ENCODE measurements at regions not wholly inside any gene's neighbourhood (a gene's known extent, or its start where the extent isn't known, plus 50 kb on each side); places are given as distances from the start of the nearest gene placed in this dataset.

DNA sequence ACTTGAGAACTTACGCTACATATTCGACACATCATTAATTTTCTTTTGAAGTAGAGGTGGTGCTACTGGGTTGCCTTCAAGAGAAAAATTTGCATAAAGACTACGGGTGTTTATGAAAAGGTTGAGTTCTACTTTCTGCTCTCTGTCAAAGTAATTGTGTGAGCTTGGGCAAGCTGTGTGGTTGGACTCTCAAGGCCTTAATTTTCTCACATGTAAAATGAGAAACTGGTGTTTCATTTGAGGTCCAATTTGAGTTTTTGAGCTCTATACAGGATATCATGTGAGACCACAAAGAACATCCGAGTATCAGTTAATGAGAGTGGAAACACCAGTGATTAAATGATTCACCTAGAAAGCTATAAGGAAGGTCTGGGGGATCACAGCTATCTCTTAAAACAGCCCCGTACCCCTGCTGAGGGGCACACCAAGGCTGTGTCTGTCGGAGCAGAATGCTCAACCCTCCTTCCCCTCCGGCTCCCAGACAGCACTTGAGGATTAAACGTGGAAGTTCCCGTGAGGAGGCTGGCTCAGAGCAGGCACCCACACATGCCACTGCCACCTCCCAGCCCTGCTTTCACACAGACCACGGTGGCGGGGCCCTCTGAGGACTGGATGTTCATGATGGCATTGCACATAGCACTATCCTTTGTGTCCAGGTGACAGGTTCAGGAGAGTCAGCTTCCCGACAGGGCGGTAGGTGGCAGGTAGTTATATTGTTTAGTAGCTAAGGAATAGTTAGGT lies 191.8 kb downstream of the RNF144A start:
- TF ChIP-seq POLR2AphosphoS5 (IDR thresholded peaks at IDR 0.05; ENCODE audit: low read depth, low read length) (no peak), EZH2phosphoT487 (IDR thresholded peaks at IDR 0.05; ENCODE audit: borderline replicate concordance) (no peak)
